Sigmoid colon (tissue), 6 donors: ENCODE measurements at regions not wholly inside any gene's neighbourhood (a gene's known extent, or its start where the extent isn't known, plus 50 kb on each side); places are given as distances from the start of the nearest gene placed in this dataset.
"Not testable (repeated sequence)": the region's sequence is repeated elsewhere in the genome, so short reads cannot be mapped to it uniquely, and the experiment has no call there.

Experiments used
- DNase-seq: peaks from one replicate; pipeline ENCODE4 v3.0.0-alpha.2; 2019
- H3K27ac ChIP-seq, 4 donors: fragments of 200-600 bp; sonication (generic); one replicate each; pipeline ENCODE4 v1.5.1; 2016 to 2019; ENCODE audit warnings: mild to moderate bottlenecking in 1 of 4
- H3K27me3 ChIP-seq, 3 donors: fragments of 200-600 bp; sonication (generic); one replicate each; pipeline ENCODE4 v1.5.1; 2019; ENCODE audit warnings: mild to moderate bottlenecking in 1 of 3
- H3K36me3 ChIP-seq, 4 donors: fragments of 200-600 bp; sonication (generic); one replicate each; pipeline ENCODE4 v1.5.1; 2016 to 2019
- H3K4me1 ChIP-seq, 4 donors: fragments of 200-600 bp; sonication (generic); one replicate each; pipeline ENCODE4 v1.5.1; 2017 to 2019
- H3K4me3 ChIP-seq, 4 donors: fragments of 200-600 bp; sonication (generic); one replicate each; pipeline ENCODE4 v1.5.1; 2017 to 2019; ENCODE audit warnings: mild to moderate bottlenecking in 2 of 4, moderate library complexity in 1 of 4
- H3K9me3 ChIP-seq, 4 donors: fragments of 200-600 bp in 3 of 4; sonication (generic) in 3 of 4; one replicate each; pipeline versions ENCODE4 v1.5.1 to v1.6.1; 2013 to 2019
- POLR2AphosphoS5 ChIP-seq, 4 donors: sonication (generic); formaldehyde crosslinking; IDR thresholded peaks; one replicate each; pipeline ENCODE4 v1.6.1; 2017; ENCODE audit warnings: antibody characterized with exemption in 4 of 4
- WGBS, 2 donors: extraction: QIAGEN DNeasy Blood & Tissue Kit; methylation state at CpG; one replicate each; pipeline ENCODE4 v1.1.7; 2013; 5-methylcytosine and 5-hydroxymethylcytosine counted together
- intact Hi-C: fragments of 100-400 bp; cut with DNase I; formaldehyde crosslinking; loops from one replicate; pipeline ENCODE4 v1.15.1; 2023
- donor health status: healthy with polysubstance abuse.
- donor health status: healthy.

- H3K4me3 ChIP-seq, result peak overlapping the region; percentile 35 to 53 (median 52)
- intact Hi-C loops, H3K9me3 ChIP-seq, H3K36me3 ChIP-seq, DNase-seq, H3K4me1 ChIP-seq, H3K27me3 ChIP-seq: not testable (repeated sequence)
- H3K27ac ChIP-seq, result peak overlapping the region; percentile 62 to 70 (median 66)
- WGBS, 2 donors, result 5 to 17% methylated on average over 6 of the region's 8 CpGs
These were observed 108.2 kb downstream of the SPATA31A1 start for GRCh38 chr9:39463696-39464095.

DNA sequence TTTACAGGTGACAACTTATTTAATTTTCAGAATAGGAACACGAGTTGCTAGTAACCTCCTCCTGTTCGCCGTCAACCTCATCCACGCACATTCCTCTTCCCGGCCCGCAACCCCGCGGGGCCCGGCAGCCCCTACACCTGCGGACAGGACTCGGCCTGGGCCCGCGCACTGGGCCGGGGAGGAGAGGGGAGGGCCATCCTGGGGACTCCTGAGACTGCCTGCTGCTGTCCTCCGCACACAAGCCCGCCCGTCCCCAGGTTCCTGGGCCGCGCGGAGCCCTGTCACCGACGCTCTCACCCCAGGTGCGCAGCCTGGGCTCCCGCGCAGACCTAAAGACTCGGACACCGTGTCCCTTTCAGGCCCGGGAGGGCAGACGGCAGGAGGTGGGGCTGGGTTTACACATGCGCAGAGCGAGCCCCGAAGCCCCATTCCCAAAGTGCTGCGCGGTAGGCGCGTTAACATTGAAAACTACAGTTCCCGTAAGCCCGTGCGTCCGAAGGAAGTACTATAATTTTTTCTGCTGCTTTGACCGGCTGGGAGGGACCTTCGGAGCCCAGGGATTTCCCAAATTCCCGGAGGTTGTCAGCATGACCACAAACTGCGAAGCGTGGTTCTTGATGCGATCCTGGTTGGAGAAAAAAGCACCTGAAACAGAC is 108.8 kb downstream of the SPATA31A1 start:
- DNase-seq, result peak; percentile 93
- peak overlapping the region; percentile 62 to 70 (median 66) for H3K27ac ChIP-seq
- H3K4me3 ChIP-seq, result peak overlapping the region; percentile 35 to 53 (median 52)
- 0% methylated on average over 45 to 46 of the region's 46 CpGs for WGBS, 2 donors
- TF ChIP-seq POLR2AphosphoS5 (IDR thresholded peaks at IDR 0.05), result peak in 3 of 4 donors; percentile 32 to 61 (median 33)
- H3K4me1 ChIP-seq, H3K36me3 ChIP-seq, H3K9me3 ChIP-seq, intact Hi-C loops, H3K27me3 ChIP-seq: not testable (repeated sequence)

GRCh38 chr9:39474499-39474898 is 119.0 kb downstream of the SPATA31A1 start:
- H3K27me3 ChIP-seq, H3K27ac ChIP-seq, H3K9me3 ChIP-seq, intact Hi-C loops, H3K4me1 ChIP-seq, H3K4me3 ChIP-seq, DNase-seq, H3K36me3 ChIP-seq: not testable (repeated sequence)
- WGBS, 2 donors, result 43 to 91% methylated on average over 1 of the region's 1 CpG

DNA sequence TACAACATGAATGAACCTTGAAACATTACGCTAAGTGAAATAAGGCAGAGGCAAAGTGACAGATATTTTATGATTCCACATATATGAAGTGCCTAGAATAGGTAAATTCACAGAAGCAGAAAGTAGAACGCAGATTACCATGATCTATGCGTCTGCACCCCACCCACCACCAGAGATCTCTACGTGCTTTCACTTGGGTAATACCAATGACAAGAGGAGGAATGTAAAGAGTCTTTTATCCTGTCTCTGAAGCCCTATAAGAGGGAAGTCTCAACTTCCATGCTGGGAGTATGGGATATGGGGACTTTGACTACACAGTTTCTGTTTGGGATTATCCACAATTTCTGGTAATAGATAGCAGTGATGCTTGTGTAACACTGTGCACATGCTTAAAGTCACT is 127.6 kb downstream of the SPATA31A1 start:
- intact Hi-C loops, H3K9me3 ChIP-seq, H3K4me3 ChIP-seq, H3K27me3 ChIP-seq, H3K27ac ChIP-seq, H3K4me1 ChIP-seq, DNase-seq, H3K36me3 ChIP-seq: not testable (repeated sequence)
- WGBS, 2 donors, result 86 to 89% methylated on average over 4 of the region's 4 CpGs

- H3K9me3 ChIP-seq, H3K36me3 ChIP-seq, H3K27me3 ChIP-seq, DNase-seq, H3K4me1 ChIP-seq, H3K4me3 ChIP-seq, H3K27ac ChIP-seq, intact Hi-C loops: not testable (repeated sequence)
- 72 to 76% methylated on average over 1 to 2 of the region's 2 CpGs for WGBS, 2 donors
These were observed 128.4 kb downstream of the SPATA31A1 start for GRCh38 chr9:39483880-39484279.

DNA sequence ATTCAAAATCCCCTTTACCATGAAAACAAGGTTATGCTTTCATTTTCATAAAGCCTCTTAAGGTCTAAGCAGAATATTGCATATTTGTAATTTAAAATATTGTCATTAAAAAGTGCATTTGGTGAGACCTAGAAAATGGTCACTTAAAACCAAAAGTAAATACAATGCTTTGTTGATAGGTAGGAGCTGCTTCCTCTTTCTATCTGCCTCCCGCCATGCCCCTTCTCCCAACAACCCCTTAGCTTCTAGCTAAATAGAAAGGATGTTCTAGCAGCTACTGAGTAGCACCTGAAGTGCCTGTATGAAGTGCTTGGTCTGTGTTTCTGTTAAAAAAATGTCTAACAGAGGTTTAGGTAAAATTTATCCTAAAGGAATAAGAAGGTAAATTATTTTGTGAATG is 128.8 kb downstream of the SPATA31A1 start:
- H3K4me3 ChIP-seq, H3K36me3 ChIP-seq, H3K9me3 ChIP-seq, H3K27ac ChIP-seq, DNase-seq, intact Hi-C loops, H3K27me3 ChIP-seq, H3K4me1 ChIP-seq: not testable (repeated sequence)
- WGBS, 2 donors, result 23 to 67% methylated on average over 1 of the region's 1 CpG

- intact Hi-C loops, H3K36me3 ChIP-seq, H3K27ac ChIP-seq, H3K27me3 ChIP-seq, H3K9me3 ChIP-seq, H3K4me1 ChIP-seq, H3K4me3 ChIP-seq, DNase-seq: not testable (repeated sequence)
- WGBS, 2 donors, result 93 to 96% methylated on average over 8 of the region's 16 CpGs
These were observed 132.0 kb downstream of the SPATA31A1 start for GRCh38 chr9:39487477-39487876.

DNA sequence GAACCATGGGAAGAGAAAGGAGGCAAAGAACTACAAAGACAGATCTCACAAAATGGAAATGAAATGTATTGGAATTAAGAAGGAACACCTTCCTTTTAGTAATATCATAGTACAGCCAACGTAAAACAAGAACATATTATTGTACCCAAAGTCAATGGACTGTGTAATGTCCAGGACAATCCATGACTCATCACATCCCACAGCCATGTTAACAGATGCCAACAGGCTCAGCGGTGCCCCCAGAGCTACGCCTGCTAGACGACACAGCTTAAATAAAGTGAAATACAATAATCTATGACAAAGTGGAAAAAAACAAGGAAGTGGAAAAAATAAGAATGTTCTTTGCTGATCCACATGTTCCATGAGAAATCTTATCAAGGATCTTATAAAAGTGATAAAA is 140.8 kb downstream of the SPATA31A1 start:
- H3K27me3 ChIP-seq, H3K9me3 ChIP-seq, H3K36me3 ChIP-seq, H3K4me3 ChIP-seq, H3K27ac ChIP-seq, intact Hi-C loops, DNase-seq, H3K4me1 ChIP-seq: not testable (repeated sequence)
- 82 to 84% methylated on average over 3 of the region's 4 CpGs for WGBS, 2 donors

GRCh38 chr9:39503178-39503577 is 147.7 kb downstream of the SPATA31A1 start:
- H3K4me3 ChIP-seq, H3K9me3 ChIP-seq, DNase-seq, H3K4me1 ChIP-seq, H3K36me3 ChIP-seq, H3K27ac ChIP-seq, H3K27me3 ChIP-seq, intact Hi-C loops: not testable (repeated sequence)
- WGBS, 2 donors, result no CpG with 5 or more reads among the region's 4 CpGs

GRCh38 chr9:39527387-39528029 is 172.0 kb downstream of the SPATA31A1 start:
- H3K27me3 ChIP-seq, H3K27ac ChIP-seq, intact Hi-C loops, H3K4me3 ChIP-seq, H3K36me3 ChIP-seq, H3K4me1 ChIP-seq, DNase-seq, H3K9me3 ChIP-seq: not testable (repeated sequence)
- 81 to 86% methylated on average over 3 of the region's 9 CpGs for WGBS, 2 donors

DNA sequence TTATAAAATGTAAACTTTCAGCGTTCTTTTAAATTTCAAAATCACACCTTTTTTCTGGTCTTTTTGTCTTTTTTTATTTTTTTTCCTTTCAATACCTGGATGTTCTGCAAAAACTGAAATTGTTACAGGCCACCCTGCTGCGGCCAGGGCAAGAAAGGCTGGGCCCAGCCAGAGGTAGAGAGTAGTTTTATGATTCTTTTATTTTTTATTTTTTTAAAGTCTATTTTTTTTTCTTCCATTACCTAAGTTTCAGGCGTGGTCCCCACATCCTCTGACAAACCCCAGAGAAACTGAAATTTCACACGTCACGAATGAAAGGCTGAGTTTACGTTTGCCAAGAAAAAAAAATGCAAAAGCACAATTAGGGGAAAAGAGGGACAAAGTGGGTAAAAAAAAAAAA is 177.1 kb downstream of the SPATA31A1 start:
- H3K27ac ChIP-seq, H3K4me3 ChIP-seq, H3K9me3 ChIP-seq, intact Hi-C loops, H3K27me3 ChIP-seq, H3K4me1 ChIP-seq, H3K36me3 ChIP-seq, DNase-seq: not testable (repeated sequence)
- WGBS, 2 donors, result 83 to 84% methylated on average over 3 of the region's 6 CpGs

GRCh38 chr9:39533001-39533762 is 177.7 kb downstream of the SPATA31A1 start:
- H3K9me3 ChIP-seq, DNase-seq, H3K4me3 ChIP-seq, H3K27me3 ChIP-seq, H3K4me1 ChIP-seq, intact Hi-C loops, H3K27ac ChIP-seq, H3K36me3 ChIP-seq: not testable (repeated sequence)
- WGBS, 2 donors, result 87 to 92% methylated on average over 26 to 35 of the region's 38 CpGs
